ENCODE measurements at regions not wholly inside any gene's neighbourhood (a gene's known extent, or its start where the extent isn't known, plus 50 kb on each side); places are given as distances from the start of the nearest gene placed in this dataset.

- TF ChIP-seq, protein P1, sequence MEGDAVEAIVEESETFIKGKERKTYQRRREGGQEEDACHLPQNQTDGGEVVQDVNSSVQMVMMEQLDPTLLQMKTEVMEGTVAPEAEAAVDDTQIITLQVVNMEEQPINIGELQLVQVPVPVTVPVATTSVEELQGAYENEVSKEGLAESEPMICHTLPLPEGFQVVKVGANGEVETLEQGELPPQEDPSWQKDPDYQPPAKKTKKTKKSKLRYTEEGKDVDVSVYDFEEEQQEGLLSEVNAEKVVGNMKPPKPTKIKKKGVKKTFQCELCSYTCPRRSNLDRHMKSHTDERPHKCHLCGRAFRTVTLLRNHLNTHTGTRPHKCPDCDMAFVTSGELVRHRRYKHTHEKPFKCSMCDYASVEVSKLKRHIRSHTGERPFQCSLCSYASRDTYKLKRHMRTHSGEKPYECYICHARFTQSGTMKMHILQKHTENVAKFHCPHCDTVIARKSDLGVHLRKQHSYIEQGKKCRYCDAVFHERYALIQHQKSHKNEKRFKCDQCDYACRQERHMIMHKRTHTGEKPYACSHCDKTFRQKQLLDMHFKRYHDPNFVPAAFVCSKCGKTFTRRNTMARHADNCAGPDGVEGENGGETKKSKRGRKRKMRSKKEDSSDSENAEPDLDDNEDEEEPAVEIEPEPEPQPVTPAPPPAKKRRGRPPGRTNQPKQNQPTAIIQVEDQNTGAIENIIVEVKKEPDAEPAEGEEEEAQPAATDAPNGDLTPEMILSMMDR (IDR thresholded peaks at IDR 0.05; ENCODE audit: low read depth, low read length), result no peak
- no peak for TF ChIP-seq EZH2phosphoT487 (IDR thresholded peaks at IDR 0.05; ENCODE audit: low read depth)
Observed at GRCh38 chr16:25637236-25637635, 54.5 kb upstream of the HS3ST4 start.
